ENCODE measurements at regions not wholly inside any gene's neighbourhood (a gene's known extent, or its start where the extent isn't known, plus 50 kb on each side); places are given as distances from the start of the nearest gene placed in this dataset.

GRCh38 chr6:166822609-166823008 is 133.7 kb downstream of the RNASET2 start:
- intact Hi-C loops (cut with DNase I): no loop called here
- H3K36me3 ChIP-seq: no peaks in the 10 kb centered on the region
- H3K4me3 ChIP-seq: no peak overlapping the region
- no peak overlapping the region for H3K27ac ChIP-seq
- H3K27me3 ChIP-seq: peaks cover 0 to 10% (median 0%) of the 10 kb centered on the region in 7 donors
- ATAC-seq (no peak), DNase-seq (no peak)
- 85% methylated on average over 1 of the region's 1 CpG for WGBS, 2 donors
- H3K9me3 ChIP-seq: no peaks in the 10 kb centered on the region
- no peak for TF ChIP-seq CTCF (IDR thresholded peaks at IDR 0.05)
- peaks cover 0 to 5% (median 0%) of the 10 kb centered on the region in 9 donors for H3K4me1 ChIP-seq

- H3K27me3 ChIP-seq: peaks cover 0 to 10% (median 0%) of the 10 kb centered on the region in 7 donors
- H3K27ac ChIP-seq: no peak overlapping the region
- intact Hi-C loops (cut with DNase I): no loop called here
- H3K4me3 ChIP-seq: no peak overlapping the region
- DNase-seq (no peak), ATAC-seq (no peak)
- 91 to 93% methylated on average over 1 of the region's 1 CpG for WGBS, 2 donors
- no peaks in the 10 kb centered on the region for H3K36me3 ChIP-seq
- H3K4me1 ChIP-seq: no peaks in the 10 kb centered on the region
- no peaks in the 10 kb centered on the region for H3K9me3 ChIP-seq
- TF ChIP-seq CTCF (IDR thresholded peaks at IDR 0.05): no peak
Observed at GRCh38 chr6:166820483-166820882, 135.9 kb downstream of the RNASET2 start.

- DNase-seq: no peak
- WGBS, 2 donors: 84 to 93% methylated on average over 1 of the region's 1 CpG
- TF ChIP-seq CTCF (IDR thresholded peaks at IDR 0.05): no peak
Observed at GRCh38 chr6:166820070-166820469, 136.3 kb downstream of the RNASET2 start.

GRCh38 chr6:166815629-166816028 is 140.7 kb downstream of the RNASET2 start:
- intact Hi-C loops (cut with DNase I): no loop called here
- ATAC-seq (no peak), DNase-seq (no peak)
- Histone ChIP-seq H3K36me3 (no peaks in the 10 kb centered on the region), H3K27me3 (no peaks in the 10 kb centered on the region), H3K4me3 (no peak overlapping the region), H3K9me3 (no peaks in the 10 kb centered on the region), H3K27ac (no peak overlapping the region), H3K4me1 (no peaks in the 10 kb centered on the region)
- no peak for TF ChIP-seq CTCF (IDR thresholded peaks at IDR 0.05)
- 57 to 63% methylated on average over 4 of the region's 4 CpGs for WGBS, 2 donors

More at GRCh38 chr6:166820070-166820469, 136.3 kb downstream of the RNASET2 start:
- Histone ChIP-seq H3K36me3 (no peaks in the 10 kb centered on the region), H3K4me1 (no peaks in the 10 kb centered on the region), H3K9me3 (no peaks in the 10 kb centered on the region), H3K27ac (no peak overlapping the region), H3K4me3 (no peak overlapping the region), H3K27me3 (peaks cover 0 to 10% (median 0%) of the 10 kb centered on the region in 7 donors)
- intact Hi-C loops (cut with DNase I): no loop called here
- ATAC-seq: no peak

Measured in heart right ventricle (tissue), 16 donors.